ENCODE measurements at regions not wholly inside any gene's neighbourhood (a gene's known extent, or its start where the extent isn't known, plus 50 kb on each side); places are given as distances from the start of the nearest gene placed in this dataset.

DNA sequence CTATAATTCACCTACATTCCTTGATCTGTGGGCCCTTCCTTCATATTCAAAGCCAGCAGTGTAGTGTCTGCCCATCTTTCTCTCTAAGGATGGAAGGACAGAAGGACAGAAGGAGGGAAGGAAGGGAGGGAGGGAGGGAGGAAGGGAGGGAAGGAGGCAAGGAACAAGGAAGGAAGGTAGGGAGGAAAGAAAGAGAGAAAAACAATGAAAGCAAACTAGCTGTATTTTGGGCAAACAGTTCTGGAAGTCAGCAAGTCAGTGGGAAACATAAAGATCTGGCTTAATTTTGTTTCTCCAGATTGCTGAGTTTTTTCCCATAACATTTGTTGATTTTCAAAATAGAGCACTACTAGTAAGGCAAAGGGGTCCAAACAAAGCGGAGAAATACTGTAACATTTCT lies 555.2 kb upstream of the EPHA5 start:
- TF ChIP-seq, protein P1, sequence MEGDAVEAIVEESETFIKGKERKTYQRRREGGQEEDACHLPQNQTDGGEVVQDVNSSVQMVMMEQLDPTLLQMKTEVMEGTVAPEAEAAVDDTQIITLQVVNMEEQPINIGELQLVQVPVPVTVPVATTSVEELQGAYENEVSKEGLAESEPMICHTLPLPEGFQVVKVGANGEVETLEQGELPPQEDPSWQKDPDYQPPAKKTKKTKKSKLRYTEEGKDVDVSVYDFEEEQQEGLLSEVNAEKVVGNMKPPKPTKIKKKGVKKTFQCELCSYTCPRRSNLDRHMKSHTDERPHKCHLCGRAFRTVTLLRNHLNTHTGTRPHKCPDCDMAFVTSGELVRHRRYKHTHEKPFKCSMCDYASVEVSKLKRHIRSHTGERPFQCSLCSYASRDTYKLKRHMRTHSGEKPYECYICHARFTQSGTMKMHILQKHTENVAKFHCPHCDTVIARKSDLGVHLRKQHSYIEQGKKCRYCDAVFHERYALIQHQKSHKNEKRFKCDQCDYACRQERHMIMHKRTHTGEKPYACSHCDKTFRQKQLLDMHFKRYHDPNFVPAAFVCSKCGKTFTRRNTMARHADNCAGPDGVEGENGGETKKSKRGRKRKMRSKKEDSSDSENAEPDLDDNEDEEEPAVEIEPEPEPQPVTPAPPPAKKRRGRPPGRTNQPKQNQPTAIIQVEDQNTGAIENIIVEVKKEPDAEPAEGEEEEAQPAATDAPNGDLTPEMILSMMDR (IDR thresholded peaks at IDR 0.05): no peak
- TF ChIP-seq, protein P2, sequence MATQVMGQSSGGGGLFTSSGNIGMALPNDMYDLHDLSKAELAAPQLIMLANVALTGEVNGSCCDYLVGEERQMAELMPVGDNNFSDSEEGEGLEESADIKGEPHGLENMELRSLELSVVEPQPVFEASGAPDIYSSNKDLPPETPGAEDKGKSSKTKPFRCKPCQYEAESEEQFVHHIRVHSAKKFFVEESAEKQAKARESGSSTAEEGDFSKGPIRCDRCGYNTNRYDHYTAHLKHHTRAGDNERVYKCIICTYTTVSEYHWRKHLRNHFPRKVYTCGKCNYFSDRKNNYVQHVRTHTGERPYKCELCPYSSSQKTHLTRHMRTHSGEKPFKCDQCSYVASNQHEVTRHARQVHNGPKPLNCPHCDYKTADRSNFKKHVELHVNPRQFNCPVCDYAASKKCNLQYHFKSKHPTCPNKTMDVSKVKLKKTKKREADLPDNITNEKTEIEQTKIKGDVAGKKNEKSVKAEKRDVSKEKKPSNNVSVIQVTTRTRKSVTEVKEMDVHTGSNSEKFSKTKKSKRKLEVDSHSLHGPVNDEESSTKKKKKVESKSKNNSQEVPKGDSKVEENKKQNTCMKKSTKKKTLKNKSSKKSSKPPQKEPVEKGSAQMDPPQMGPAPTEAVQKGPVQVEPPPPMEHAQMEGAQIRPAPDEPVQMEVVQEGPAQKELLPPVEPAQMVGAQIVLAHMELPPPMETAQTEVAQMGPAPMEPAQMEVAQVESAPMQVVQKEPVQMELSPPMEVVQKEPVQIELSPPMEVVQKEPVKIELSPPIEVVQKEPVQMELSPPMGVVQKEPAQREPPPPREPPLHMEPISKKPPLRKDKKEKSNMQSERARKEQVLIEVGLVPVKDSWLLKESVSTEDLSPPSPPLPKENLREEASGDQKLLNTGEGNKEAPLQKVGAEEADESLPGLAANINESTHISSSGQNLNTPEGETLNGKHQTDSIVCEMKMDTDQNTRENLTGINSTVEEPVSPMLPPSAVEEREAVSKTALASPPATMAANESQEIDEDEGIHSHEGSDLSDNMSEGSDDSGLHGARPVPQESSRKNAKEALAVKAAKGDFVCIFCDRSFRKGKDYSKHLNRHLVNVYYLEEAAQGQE (IDR thresholded peaks at IDR 0.05; ENCODE audit: insufficient read depth in 1 of 2, low read depth in 2 of 2, low read length in 1 of 2): no peak
- TF ChIP-seq SIN3A (IDR thresholded peaks at IDR 0.05; ENCODE audit: borderline replicate concordance, insufficient read depth, low read depth, low read length) (no peak), POLR2AphosphoS5 (IDR thresholded peaks at IDR 0.05; ENCODE audit: low read depth, low read length) (no peak)

All from Panc1 (cell line).